Mononuclear cell (primary cell): ENCODE measurements at regions not wholly inside any gene's neighbourhood (a gene's known extent, or its start where the extent isn't known, plus 50 kb on each side); places are given as distances from the start of the nearest gene placed in this dataset.
"Not testable (repeated sequence)": the region's sequence is repeated elsewhere in the genome, so short reads cannot be mapped to it uniquely, and the experiment has no call there.

Experiments
- H3K27me3 ChIP-seq: 2 replicates; pipeline ENCODE4 v1.6.0; 2011; ENCODE audit warnings: low read length, control low read depth; ENCODE audit not compliant: insufficient read depth
- H3K4me1 ChIP-seq: 2 replicates; pipeline ENCODE4 v1.5.1; 2011; ENCODE audit warnings: mild to moderate bottlenecking, low read length, control low read depth; ENCODE audit not compliant: insufficient read depth
- H3K4me3 ChIP-seq: 2 replicates; pipeline ENCODE4 v1.5.1; 2011; ENCODE audit warnings: mild to moderate bottlenecking, low read length, moderate library complexity
- H3K9me3 ChIP-seq: 2 replicates; pipeline ENCODE4 v1.5.1; 2011; ENCODE audit warnings: low read depth, mild to moderate bottlenecking, control low read depth, low read length

- Histone ChIP-seq H3K4me3 (no peak overlapping the region), H3K9me3 (no peaks in the 10 kb centered on the region), H3K4me1 (peaks cover 16% of the 10 kb centered on the region), H3K27me3 (no peaks in the 10 kb centered on the region)
Measured at GRCh38 chr6:137799950-137800568, 67.0 kb upstream of the TNFAIP3 start.

GRCh38 chr6:137800762-137801161, 66.3 kb upstream of the TNFAIP3 start:
- Histone ChIP-seq H3K4me1 (peaks cover 16% of the 10 kb centered on the region), H3K4me3 (no peak overlapping the region), H3K9me3 (no peaks in the 10 kb centered on the region), H3K27me3 (no peaks in the 10 kb centered on the region)

- Histone ChIP-seq H3K27me3 (no peaks in the 10 kb centered on the region), H3K4me3 (no peak overlapping the region), H3K9me3 (no peaks in the 10 kb centered on the region), H3K4me1 (peaks cover 16% of the 10 kb centered on the region)
Measured at GRCh38 chr6:137801352-137802114, 65.5 kb upstream of the TNFAIP3 start.

GRCh38 chr6:137802408-137803182, 64.5 kb upstream of the TNFAIP3 start:
- no peaks in the 10 kb centered on the region for H3K27me3 ChIP-seq
- H3K9me3 ChIP-seq, result no peaks in the 10 kb centered on the region
- peaks cover 16% of the 10 kb centered on the region for H3K4me1 ChIP-seq
- no peak overlapping the region for H3K4me3 ChIP-seq

- Histone ChIP-seq H3K9me3 (no peaks in the 10 kb centered on the region), H3K4me3 (no peak overlapping the region), H3K4me1 (peaks cover 10% of the 10 kb centered on the region), H3K27me3 (no peaks in the 10 kb centered on the region)
Measured at GRCh38 chr6:137804637-137805036, 62.4 kb upstream of the TNFAIP3 start.

GRCh38 chr6:137805622-137806021, 61.4 kb upstream of the TNFAIP3 start:
- no peaks in the 10 kb centered on the region for H3K27me3 ChIP-seq
- no peak overlapping the region for H3K4me3 ChIP-seq
- H3K9me3 ChIP-seq, result no peaks in the 10 kb centered on the region
- H3K4me1 ChIP-seq, result peaks cover 3% of the 10 kb centered on the region

GRCh38 chr6:137806914-137807682, 60.0 kb upstream of the TNFAIP3 start:
- Histone ChIP-seq H3K9me3 (no peaks in the 10 kb centered on the region), H3K27me3 (no peaks in the 10 kb centered on the region), H3K4me3 (no peak overlapping the region), H3K4me1 (peaks cover 17% of the 10 kb centered on the region)

- H3K4me3 ChIP-seq, result no peak overlapping the region
- H3K9me3 ChIP-seq, result no peaks in the 10 kb centered on the region
- H3K4me1 ChIP-seq, result peaks cover 21% of the 10 kb centered on the region
- no peaks in the 10 kb centered on the region for H3K27me3 ChIP-seq
Measured at GRCh38 chr6:137808191-137808590, 58.9 kb upstream of the TNFAIP3 start.

GRCh38 chr6:137808836-137809315, 58.2 kb upstream of the TNFAIP3 start:
- H3K4me3 ChIP-seq, result no peak overlapping the region
- peaks cover 21% of the 10 kb centered on the region for H3K4me1 ChIP-seq
- H3K27me3 ChIP-seq, result no peaks in the 10 kb centered on the region
- no peaks in the 10 kb centered on the region for H3K9me3 ChIP-seq

GRCh38 chr6:137809895-137810553, 57.0 kb upstream of the TNFAIP3 start:
- H3K4me3 ChIP-seq, H3K27me3 ChIP-seq, H3K9me3 ChIP-seq: not testable (repeated sequence)
- peaks cover 21% of the 10 kb centered on the region for H3K4me1 ChIP-seq

GRCh38 chr6:137810554-137811120, 56.4 kb upstream of the TNFAIP3 start:
- Histone ChIP-seq H3K4me3 (no peak overlapping the region), H3K4me1 (peaks cover 22% of the 10 kb centered on the region), H3K27me3 (no peaks in the 10 kb centered on the region), H3K9me3 (no peaks in the 10 kb centered on the region)

GRCh38 chr6:137811121-137811915, 55.7 kb upstream of the TNFAIP3 start:
- Histone ChIP-seq H3K9me3 (no peaks in the 10 kb centered on the region), H3K4me3 (no peak overlapping the region), H3K27me3 (no peaks in the 10 kb centered on the region), H3K4me1 (peaks cover 29% of the 10 kb centered on the region)

- H3K9me3 ChIP-seq, result no peaks in the 10 kb centered on the region
- H3K4me1 ChIP-seq, result peaks cover 30% of the 10 kb centered on the region
- no peak overlapping the region for H3K4me3 ChIP-seq
- H3K27me3 ChIP-seq, result no peaks in the 10 kb centered on the region
Measured at GRCh38 chr6:137811916-137812553, 55.0 kb upstream of the TNFAIP3 start.
